AG08396 (cell line): ENCODE measurements at regions not wholly inside any gene's neighbourhood (a gene's known extent, or its start where the extent isn't known, plus 50 kb on each side); places are given as distances from the start of the nearest gene placed in this dataset.

Experiments
- DNase-seq: peaks from one replicate; pipeline ENCODE4 v3.0.0; 2012; ENCODE audit warnings: low spot score, mixed read lengths

DNA sequence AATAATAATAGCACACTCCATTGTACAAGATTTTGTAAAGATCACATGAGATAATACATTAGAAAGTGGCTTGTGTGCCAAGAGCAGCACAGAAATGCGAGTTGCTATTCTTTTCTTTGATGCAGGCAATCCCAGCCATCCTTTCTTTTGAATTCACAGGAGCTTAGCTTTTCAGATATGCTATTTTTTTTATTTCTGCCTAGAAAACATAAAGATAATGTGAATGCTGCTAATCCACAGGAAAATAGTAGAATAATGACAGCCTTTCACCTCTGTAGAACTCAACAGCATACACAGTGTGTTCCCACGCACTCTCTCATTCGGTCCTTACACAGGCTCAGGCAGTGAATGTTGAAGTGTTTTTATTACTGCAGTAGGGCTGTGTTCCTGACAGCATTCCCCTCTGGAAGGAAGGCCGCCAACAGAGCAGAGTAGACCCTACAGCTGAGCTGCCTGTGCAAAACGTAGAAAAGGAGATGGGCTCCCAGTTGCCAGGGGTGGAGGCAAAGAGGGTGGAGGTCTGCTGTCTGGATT is 138.8 kb upstream of the TAPT1 start:
- DNase-seq: no peak

DNA sequence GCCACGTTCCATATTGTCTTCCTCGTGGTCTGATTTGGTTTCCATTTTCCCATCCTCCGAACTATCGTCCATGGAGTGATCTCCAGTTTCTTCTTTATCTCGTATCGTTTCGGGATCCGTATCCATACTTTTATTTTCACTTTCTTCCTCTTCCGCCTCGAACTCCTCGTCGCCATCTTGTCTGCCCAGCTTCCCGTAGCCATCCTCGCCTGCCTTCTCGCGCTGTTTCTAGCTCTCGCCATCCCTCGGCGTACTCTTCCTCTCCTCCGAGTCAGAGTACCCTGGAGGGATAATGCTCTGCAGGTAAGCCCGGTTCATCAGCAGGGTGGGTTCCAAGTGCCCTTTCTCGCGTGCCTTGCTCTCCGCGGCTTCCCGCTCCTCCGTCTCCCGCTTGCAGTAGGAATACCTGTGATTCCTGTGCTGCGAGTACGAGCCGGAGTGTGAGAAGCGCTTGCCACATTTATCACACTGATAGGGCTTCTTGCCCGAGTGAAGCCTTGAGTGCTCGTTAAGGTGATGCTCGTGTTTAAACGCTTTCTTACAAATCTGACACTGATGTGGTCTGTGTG is 134.5 kb upstream of the TAPT1 start:
- no peak for DNase-seq

DNA sequence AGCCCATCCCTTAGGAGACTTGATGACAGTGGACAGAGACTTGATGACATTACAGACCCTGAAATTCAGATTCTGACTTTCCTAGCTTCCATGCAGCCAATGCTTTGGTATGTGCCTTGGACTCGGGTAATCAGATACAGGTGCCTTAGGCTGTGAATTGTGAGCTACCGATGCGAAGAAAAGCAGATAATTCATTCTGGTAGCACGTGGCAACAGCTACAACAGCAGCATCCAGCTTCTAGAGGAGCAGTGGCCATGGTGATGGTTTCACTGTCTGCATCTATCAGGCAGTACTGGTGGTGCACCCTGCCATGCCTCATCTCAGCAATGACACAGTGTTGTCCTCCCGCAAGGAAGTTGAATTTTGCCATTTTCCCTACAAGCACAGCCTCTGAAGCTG is 126.9 kb upstream of the TAPT1 start:
- no peak for DNase-seq

DNA sequence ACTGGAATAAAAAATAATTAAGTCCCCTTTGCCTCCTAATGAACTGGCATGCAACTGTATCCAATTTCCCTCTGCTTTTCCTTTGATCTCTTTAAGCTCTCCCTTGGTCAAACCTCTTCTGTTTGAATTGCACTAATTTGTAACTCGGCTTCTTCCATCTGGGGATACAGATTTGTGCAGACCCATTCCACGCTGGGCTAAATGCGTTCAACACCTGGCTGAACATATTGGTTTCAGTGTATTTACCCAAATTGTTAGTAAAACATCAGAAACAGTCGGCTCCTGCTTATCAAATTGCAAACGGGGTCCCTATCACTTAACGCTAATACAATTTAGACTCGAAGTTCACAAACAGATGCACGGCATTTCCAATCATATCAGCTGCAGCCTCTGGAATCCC is 124.9 kb upstream of the TAPT1 start:
- no peak for DNase-seq

DNA sequence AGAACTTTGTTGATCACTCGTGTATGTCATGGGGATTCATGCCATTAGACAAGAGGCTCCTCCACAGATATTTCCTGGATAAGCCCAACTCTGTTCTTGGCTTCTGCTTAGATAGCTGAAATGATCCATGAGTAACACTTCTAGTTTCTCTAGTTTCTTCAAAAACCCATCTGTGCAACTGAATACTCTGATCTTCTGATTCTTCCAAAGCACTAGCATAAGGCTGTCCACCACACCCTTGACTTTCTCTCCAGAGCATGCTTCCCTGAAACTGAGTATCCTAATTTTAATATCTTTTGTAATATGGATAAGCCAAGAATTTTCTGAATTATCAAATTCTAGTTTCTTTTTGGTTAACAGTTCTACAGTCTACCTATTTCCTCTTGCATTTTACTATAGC is 118.6 kb upstream of the TAPT1 start:
- no peak for DNase-seq

DNA sequence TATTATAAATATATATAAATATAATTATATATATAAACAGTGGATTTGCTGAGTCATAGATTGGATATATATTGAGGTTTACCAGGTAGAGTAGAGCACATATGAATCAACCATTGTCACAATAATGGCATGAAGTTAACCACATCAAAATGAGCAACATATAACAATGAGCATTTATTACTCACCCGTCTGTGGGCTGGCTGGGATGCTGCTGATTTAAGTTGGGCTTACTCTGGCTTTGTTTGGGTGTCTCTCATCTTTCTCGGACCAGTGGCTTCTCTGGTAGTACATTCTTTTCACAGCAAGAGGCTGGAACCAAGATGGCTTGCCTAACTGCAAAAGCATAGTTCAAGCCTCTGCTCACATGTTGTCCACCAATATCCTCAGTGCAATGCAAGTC is 111.7 kb upstream of the TAPT1 start:
- DNase-seq: no peak

DNA sequence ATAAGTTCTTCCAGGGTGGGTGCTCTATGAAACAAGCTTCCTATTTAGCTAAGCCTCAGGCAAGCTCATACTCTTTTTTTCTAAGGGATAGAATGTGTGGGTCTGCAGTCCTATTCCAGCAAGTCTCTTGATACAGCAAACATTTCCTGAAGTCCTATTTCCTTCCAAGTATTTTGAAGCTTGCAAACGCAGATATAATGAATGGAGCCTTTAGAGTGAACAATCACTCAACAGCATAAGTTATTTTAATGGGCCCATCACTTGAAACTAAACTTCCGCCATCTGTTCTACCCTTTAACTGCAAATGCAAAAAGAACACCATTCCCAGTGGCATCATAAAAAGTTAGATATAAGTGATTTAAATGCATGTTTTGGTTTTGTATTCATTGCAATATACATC is 108.3 kb upstream of the TAPT1 start:
- DNase-seq: no peak

DNA sequence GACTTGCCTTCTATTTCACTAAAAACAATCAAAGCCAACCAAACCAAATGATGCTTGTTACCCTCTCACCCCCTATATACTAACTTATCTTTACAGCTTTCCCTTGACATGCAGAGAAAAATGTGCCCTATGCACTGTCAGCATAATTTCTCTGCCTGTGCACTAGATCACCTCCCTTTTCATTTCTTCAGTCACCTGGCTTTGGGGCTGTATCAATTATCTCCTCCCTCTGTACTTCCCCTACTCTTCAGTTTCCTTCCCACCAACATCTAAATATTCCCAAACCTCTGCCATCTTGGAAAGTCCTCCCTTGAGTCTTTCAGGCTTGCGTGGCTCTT is 103.5 kb upstream of the TAPT1 start:
- DNase-seq: no peak

DNA sequence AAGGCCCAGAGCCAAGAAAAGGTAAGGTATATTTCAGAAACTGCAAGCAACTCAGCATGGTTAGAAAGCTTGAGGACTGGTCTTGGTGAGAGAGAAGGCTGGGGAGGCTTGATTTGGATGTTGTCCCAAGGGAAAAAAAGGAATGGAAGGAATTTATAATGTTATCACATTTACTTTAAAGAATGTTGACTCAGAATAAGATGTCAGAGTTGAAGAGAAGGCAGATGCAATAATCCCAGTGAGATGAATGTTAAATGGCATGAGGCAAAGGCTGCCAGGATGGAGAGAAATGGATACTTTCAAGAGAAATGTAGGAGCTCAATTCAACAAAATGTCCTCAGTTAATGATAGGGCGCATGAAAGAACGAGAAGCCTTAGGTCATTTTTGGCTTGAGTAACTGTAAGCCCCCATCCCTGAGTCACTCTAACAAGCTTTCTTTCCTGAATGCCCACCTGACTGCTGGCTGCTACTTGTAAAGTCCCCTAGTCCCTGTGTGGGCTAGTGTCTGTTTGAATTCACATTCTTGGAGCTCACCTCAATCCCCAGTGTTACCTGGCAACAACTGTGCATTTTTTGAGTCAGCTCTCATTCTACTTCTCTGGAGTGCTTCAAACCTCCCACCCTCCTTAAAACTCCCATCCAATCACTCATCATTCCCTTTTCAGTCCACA is 103.0 kb upstream of the TAPT1 start:
- DNase-seq: no peak

DNA sequence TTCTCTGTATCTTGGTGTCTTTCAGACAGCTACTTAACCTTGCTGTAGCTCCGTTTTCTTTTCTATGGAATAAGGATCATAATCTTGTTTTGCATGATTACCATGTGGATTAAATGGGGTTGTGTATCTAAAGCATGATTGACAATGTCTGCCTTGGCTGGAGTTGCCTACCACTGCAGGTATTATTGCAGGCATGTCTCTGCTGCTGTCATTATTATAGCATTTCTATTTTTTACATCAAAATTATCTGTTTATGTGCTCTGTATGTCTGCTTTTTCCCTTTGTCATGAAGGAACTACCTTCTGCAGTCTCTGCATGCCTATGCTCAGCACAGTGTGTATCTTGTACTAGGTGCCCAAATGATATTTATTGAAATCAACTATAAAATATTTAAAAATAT is 95.9 kb upstream of the TAPT1 start:
- DNase-seq: no peak

DNA sequence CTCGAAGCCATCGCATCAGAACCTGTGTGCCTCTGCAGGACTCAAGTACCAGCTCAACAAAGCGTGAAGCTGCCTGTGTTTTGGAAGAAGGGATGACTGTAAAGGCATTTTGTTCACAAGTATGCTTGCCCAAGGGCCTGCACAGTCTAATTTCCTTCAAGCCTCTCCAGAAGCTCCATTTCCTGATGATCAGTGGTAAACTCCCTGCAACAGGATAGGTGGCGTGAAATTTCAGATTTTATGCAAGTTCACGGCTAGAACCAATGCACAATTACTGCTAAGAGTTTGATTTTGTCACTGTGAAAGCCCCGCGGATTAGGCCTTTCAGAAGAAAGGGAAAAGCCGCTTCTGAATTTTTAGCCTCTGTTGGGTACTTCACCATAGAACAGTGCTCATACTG is 89.2 kb upstream of the TAPT1 start:
- no peak for DNase-seq

DNA sequence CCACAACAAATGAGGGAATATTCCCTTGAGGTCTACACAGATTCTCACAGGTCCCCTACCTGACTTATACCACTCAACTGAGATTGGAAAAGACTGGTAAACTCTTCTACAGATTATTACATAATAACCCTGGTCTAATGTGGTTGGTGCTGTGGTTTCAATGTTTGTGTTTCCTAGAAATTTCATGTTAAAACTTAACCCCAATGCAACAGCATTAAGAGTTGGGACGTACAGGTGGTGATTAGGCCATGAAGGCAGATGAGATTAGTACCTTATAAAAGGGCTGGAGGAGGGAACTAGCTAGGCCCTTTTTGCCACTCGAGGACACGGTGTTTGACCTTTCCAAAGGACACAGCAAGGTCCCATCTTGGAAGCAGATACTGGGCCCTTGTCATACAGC is 84.3 kb upstream of the TAPT1 start:
- no peak for DNase-seq

DNA sequence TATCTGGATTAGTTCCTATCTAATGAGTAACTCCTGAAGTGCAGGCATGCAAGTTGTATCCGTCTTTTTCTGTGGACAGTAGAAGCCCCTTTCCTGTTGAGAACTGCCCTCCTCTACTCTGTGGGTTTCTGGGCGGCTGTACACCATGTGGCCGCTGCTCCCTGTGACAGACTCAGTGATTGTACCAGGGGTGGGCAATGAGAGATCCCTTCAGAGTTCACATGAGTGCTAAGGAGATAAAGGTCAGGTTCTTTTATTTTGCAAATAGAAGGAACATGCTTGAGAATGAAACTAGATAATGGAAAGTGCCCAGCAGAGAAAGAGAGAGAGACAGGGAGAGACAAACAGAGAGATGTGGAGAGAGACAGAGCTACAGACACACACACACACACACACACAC is 76.4 kb upstream of the TAPT1 start:
- no peak for DNase-seq

DNA sequence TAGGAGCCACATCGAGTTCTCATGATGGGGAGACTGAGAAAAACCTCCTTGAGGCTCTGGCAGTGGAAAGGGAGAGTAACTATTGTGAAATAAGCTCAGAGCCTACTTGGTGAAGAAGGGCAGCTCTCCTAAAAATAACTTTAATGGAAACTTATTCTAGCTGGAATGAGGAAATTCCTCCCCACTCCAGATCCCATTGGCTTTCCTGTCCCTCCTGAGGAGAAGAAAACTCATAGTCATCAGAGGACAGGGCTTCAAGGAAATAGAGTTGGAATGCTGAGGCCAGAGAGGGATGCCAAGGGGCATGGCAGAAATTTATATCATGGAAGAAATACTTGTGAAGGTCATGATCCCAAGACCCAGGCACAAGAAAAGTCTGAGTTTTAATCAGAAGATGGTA is 70.7 kb upstream of the TAPT1 start:
- DNase-seq: no peak

DNA sequence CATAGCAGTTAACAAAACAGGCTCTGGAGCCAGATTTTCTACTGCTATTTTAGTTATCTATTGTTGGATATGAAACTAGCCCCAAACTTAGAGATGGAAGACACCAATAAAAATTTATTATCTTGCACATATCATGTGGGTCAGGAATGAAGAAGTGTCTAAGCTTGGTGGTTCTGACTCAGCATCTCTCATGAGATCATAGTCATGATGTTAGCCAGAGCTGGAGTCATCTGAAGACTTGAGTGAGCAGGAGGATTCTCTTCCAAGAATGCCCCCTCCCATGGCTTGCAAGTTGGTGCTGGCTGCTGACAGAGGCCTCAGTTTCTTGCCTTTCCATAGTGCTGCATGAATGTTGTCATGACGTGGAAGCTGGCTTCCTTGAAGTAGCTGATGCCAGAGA is 68.2 kb upstream of the TAPT1 start:
- no peak for DNase-seq

DNA sequence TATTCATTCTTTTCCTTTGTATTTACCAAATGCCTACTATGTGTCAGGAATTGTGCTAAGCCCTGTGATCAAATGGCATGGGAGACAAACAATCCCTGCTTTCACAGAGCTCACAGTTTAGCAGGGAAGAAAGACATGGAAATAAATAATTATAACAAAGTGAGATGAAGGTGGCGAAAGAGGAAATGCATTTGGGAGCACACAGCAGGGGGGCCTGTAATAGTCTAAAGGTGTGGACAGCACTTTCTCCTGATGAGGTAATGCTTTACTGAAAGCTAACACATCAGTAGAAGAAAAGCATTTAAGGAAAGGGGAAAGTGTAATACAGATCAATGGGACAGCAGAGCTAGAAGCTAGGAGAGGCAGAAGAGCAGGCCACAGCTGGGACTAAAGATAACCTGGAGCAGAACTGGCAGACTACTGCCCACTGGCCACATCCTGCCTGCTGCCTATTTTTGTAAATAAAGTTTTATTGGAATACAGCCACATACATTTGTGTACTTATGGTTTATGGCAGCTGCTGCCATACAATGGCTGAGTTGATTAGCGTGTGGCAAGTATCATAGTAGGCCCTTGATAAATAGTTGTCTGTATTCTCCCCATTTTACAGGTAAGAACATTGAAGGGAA is 67.1 kb upstream of the TAPT1 start:
- no peak for DNase-seq

DNA sequence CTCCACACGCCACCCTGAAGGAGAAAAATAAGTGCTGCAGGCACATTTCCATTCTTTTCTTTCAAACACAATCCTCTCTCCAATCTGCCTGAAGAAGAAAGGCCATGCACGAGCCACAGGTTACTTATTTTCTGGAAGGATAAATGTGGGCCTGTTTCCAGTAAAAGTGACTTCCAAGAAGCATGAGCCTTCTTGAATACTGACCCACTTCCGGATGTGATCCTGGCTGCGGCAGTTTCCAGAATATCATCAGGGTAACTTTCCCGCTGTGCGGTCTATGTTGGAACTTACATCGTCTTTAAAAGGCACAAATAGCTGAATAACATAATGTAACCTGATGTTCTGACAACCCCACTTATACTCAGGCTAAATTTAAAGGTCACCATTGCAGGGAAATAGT is 66.3 kb upstream of the TAPT1 start:
- DNase-seq: no peak

DNA sequence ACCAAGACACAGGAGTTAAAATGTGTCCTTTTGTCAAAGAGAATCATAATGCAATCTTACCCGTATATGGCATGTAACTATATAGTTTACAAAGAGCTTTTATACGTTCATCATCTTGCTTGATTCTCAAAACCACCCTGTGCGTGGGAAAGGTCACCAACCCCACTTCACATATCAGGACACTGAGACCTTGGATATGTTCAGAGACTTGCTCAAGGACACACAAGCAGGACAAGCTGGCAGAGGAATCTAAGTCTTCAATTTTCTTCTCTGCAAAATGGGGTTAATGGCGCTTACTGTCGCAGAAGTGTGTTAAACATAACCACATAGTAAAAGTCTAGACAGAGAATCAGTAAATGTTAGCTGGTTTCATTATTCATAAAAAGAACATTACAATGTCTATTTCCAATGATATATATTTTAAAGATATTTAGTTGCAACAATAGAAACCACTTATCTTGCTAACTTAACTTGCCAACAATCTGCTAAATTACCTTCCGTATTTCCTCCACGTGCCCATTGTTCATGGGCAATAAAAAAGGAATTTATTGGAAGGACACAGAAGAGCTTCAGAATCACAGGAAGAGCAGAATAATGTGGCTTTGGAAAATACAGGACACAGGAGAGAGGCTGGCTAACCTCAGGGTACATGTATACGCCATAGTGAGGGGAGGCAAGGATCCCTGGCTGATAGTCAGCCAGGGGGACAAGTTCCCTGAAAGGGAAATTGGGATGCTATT is 64.6 kb upstream of the TAPT1 start:
- DNase-seq: no peak

DNA sequence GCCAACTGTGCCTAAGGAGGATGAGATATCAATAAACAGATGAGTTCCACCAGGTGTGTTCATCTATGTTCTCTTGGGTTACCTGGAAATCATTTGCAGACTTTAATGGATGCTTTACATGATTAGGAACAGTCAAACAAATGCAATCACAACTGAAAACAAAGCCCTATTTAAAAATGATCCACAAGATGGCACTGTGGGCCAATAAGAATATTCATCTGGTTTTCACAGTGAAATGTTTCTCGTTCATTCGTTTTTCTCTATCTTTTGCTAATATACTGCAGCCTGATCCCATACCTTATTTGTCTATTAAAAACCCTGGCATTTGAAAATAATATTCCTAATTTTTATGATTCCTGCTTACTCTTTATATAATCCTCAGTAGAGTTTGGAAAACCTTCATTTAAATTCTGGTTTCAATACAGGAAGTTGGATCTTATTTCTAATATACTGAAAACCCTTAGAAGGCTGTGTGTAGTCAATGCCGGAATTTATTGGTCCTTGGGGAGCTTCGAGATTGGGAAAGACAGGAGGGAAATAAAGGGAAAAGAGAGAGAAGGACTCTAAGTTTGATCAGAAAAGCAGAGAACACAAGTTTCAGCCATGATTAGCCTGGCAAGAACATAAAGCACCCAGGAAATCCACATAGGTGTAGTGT is 63.8 kb upstream of the TAPT1 start:
- peak; percentile 29 for DNase-seq

DNA sequence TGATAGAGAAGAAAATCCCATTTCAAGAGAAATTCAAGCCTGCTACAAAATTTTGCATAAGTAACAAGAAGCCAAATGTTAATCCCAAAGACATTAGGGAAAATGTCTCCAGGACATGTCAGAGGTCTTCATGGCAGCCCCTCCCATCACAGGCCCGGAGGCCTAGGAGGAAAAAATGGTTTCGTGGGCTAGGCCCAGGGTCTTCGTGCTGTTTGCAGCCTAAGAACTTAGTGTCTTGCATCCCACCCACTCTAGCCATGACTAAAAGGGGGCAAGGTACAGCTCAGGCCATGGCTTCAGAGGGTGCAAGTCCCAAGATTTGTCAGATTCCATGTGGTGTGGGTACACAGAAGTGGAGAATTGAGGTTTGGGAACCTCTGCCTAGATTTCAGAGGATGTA is 57.8 kb upstream of the TAPT1 start:
- no peak for DNase-seq

DNA sequence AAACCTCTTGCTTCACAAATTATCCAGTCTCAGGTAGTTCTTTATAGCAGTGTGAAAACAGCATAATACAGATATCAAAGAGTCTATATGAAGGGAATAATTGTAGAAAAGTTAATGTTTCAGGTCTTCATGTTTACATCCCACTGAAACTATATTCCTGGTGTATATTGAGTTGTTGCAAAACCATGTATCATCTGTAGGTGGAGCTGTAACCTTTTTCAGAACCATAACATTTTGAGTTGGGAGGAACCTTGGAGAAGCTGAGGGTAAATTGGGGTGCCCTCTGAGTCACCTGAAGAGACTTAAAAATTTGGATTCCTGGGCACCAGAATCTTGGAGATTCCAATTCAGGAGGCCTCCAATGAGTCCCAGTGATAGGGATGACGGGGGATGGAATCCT is 51.9 kb upstream of the TAPT1 start:
- no peak for DNase-seq
